OCI-LY7 (cell line): ENCODE measurements at regions not wholly inside any gene's neighbourhood (a gene's known extent, or its start where the extent isn't known, plus 50 kb on each side); places are given as distances from the start of the nearest gene placed in this dataset.

Experiments
- BruUV-seq: library from RNA; stranded (reverse); fragments of 400-500 nt; replicated peaks from 2 replicates; lab custom pipeline; 2021; lab: Mats Ljungman, UMichigan
- CTCF ChIA-PET: fragments of 300-600 bp; sonication (Branson Sonifier 250); formaldehyde crosslinking; loops from one replicate; lab custom pipeline; 2022; ENCODE audit warnings: antibody characterized with exemption; ENCODE audit not compliant: unreplicated experiment; lab: Charles Lee
- POLR2A ChIA-PET: fragments of 300-600 bp; sonication (Branson Sonifier 250); formaldehyde crosslinking; loops from one replicate; lab custom pipeline; 2022; ENCODE audit warnings: antibody characterized with exemption; lab: Charles Lee
- DNase-seq: peaks from one replicate; pipeline ENCODE4 v3.0.0-alpha.2; 2015; ENCODE audit warnings: low spot score
- H2AFZ ChIP-seq: fragments of 200-600 bp; sonication (generic), shearing (Covaris generic); 2 replicates; pipeline ENCODE4 v1.6.1; 2014; ENCODE audit warnings: mild to moderate bottlenecking, antibody characterized with exemption, low read length, moderate library complexity
- H3K27ac ChIP-seq: fragments of 200-600 bp; sonication (generic); 2 replicates; pipeline ENCODE4 v1.5.1; 2014; ENCODE audit warnings: mixed run types, low read depth, mild to moderate bottlenecking, moderate library complexity, low read length, inconsistent platforms; ENCODE audit not compliant: poor library complexity, severe bottlenecking
- H3K36me3 ChIP-seq: fragments of 200-600 bp; sonication (generic); 2 replicates; pipeline ENCODE4 v1.6.1; 2014; ENCODE audit warnings: mild to moderate bottlenecking, antibody characterized with exemption, low read length, moderate library complexity, mixed read lengths; ENCODE audit not compliant: insufficient read depth
- H3K4me1 ChIP-seq: fragments of 200-600 bp; sonication (generic); 2 replicates; pipeline ENCODE4 v1.5.1; 2014; ENCODE audit warnings: mild to moderate bottlenecking, low read length; ENCODE audit not compliant: insufficient read depth, poor library complexity, severe bottlenecking
- H3K4me2 ChIP-seq: fragments of 200-600 bp; sonication (generic); 2 replicates; pipeline ENCODE4 v1.6.1; 2014; ENCODE audit warnings: mild to moderate bottlenecking, low read length
- H3K4me3 ChIP-seq: fragments of 200-600 bp; sonication (generic); 2 replicates; pipeline ENCODE4 v1.5.1; 2014; ENCODE audit warnings: mild to moderate bottlenecking, low read depth, low read length; ENCODE audit not compliant: poor library complexity, severe bottlenecking
- H3K79me2 ChIP-seq: fragments of 200-600 bp; sonication (generic); 2 replicates; pipeline ENCODE4 v1.6.1; 2016; ENCODE audit warnings: low read depth, mild to moderate bottlenecking, low read length, moderate library complexity, mixed read lengths; ENCODE audit not compliant: insufficient read depth
- H3K9me2 ChIP-seq: fragments of 200-600 bp; sonication (generic); 2 replicates; pipeline ENCODE4 v1.6.1; 2016; ENCODE audit warnings: mild to moderate bottlenecking, low read length, mixed read lengths; ENCODE audit not compliant: insufficient read depth
- H3K9me3 ChIP-seq: fragments of 200-600 bp; sonication (generic); 2 replicates; pipeline ENCODE4 v1.6.1; 2014; ENCODE audit warnings: mild to moderate bottlenecking, mixed run types, low read length, mixed read lengths
- H4K20me1 ChIP-seq: fragments of 200-600 bp; sonication (generic); 2 replicates; pipeline ENCODE4 v1.6.1; 2014; ENCODE audit warnings: mild to moderate bottlenecking, antibody characterized with exemption, low read length, moderate library complexity, mixed read lengths; ENCODE audit not compliant: insufficient read depth
- EZH2phosphoT487 ChIP-seq: fragments of 200-600 bp; sonication (generic); IDR thresholded peaks from 2 replicates; pipeline ENCODE4 v1.6.1; 2018; ENCODE audit warnings: low read depth, borderline replicate concordance, mild to moderate bottlenecking, mixed run types, antibody characterized with exemption, low read length, moderate library complexity, mixed read lengths
- intact Hi-C: fragments of 100-400 bp; cut with micrococcal nuclease; formaldehyde crosslinking; loops from one replicate; pipeline ENCODE4 v1.10.0; 2022; ENCODE audit not compliant: unreplicated experiment
- TF ChIP-seq, protein P1 (sequence below): fragments of 200-600 bp; sonication (generic); conservative IDR thresholded peaks from 2 replicates; pipeline ENCODE4 v1.5.1; 2014; ENCODE audit warnings: mild to moderate bottlenecking, antibody characterized with exemption, low read length, moderate library complexity, mixed read lengths

- POLR2A ChIA-PET: no interaction called here
- no peak for DNase-seq
- TF ChIP-seq, protein P1, sequence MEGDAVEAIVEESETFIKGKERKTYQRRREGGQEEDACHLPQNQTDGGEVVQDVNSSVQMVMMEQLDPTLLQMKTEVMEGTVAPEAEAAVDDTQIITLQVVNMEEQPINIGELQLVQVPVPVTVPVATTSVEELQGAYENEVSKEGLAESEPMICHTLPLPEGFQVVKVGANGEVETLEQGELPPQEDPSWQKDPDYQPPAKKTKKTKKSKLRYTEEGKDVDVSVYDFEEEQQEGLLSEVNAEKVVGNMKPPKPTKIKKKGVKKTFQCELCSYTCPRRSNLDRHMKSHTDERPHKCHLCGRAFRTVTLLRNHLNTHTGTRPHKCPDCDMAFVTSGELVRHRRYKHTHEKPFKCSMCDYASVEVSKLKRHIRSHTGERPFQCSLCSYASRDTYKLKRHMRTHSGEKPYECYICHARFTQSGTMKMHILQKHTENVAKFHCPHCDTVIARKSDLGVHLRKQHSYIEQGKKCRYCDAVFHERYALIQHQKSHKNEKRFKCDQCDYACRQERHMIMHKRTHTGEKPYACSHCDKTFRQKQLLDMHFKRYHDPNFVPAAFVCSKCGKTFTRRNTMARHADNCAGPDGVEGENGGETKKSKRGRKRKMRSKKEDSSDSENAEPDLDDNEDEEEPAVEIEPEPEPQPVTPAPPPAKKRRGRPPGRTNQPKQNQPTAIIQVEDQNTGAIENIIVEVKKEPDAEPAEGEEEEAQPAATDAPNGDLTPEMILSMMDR: no peak
- no peak for TF ChIP-seq EZH2phosphoT487
- no peaks in the 10 kb centered on the region for H3K4me1 ChIP-seq
- no peaks in the 10 kb centered on the region for H3K79me2 ChIP-seq
- no peak overlapping the region for H3K27ac ChIP-seq
- H3K4me3 ChIP-seq: no peak overlapping the region
- H3K36me3 ChIP-seq: no peaks in the 10 kb centered on the region
- intact Hi-C loops: no loop called here
- no peaks in the 10 kb centered on the region for H4K20me1 ChIP-seq
- H2AFZ ChIP-seq: no peak overlapping the region
- H3K9me3 ChIP-seq: peaks cover 13% of the 10 kb centered on the region; the same call in 1 of the 2 replicates
- BruUV-seq: no TSS peak
- CTCF ChIA-PET: no interaction called here
- no peaks in the 10 kb centered on the region for H3K9me2 ChIP-seq
- H3K4me2 ChIP-seq: no peak overlapping the region
Observed at GRCh38 chr12:131586269-131586668, 124.6 kb upstream of the SFSWAP start.

GRCh38 chr12:131586761-131587160, 124.1 kb upstream of the SFSWAP start:
- Histone ChIP-seq H3K79me2 (no peaks in the 10 kb centered on the region), H3K4me2 (no peak overlapping the region), H2AFZ (no peak overlapping the region), H3K4me3 (no peak overlapping the region), H3K27ac (no peak overlapping the region), H3K9me2 (no peaks in the 10 kb centered on the region), H3K9me3 (peaks cover 13% of the 10 kb centered on the region; the same call in 1 of the 2 replicates), H3K36me3 (no peaks in the 10 kb centered on the region), H3K4me1 (no peaks in the 10 kb centered on the region), H4K20me1 (no peaks in the 10 kb centered on the region)
- CTCF ChIA-PET: no interaction called here
- intact Hi-C loops: no loop called here
- TF ChIP-seq, protein P1: no peak
- no peak for DNase-seq
- POLR2A ChIA-PET: no interaction called here
- no TSS peak for BruUV-seq

GRCh38 chr12:131587565-131587964, 123.3 kb upstream of the SFSWAP start:
- H3K79me2 ChIP-seq: no peaks in the 10 kb centered on the region
- POLR2A ChIA-PET: no interaction called here
- no peaks in the 10 kb centered on the region for H3K9me2 ChIP-seq
- H3K4me2 ChIP-seq: no peak overlapping the region
- CTCF ChIA-PET: interaction anchor here (0.6 kb wide), 1 partner anchor 1345 kb away, joined by 3 read pairs; no protein-coding TSS in a partner anchor
- no TSS peak for BruUV-seq
- no peaks in the 10 kb centered on the region for H3K4me1 ChIP-seq
- intact Hi-C loops: no loop called here
- no peaks in the 10 kb centered on the region for H3K36me3 ChIP-seq
- peaks cover 13% of the 10 kb centered on the region; the same call in 1 of the 2 replicates for H3K9me3 ChIP-seq
- no peak overlapping the region for H3K4me3 ChIP-seq
- H3K27ac ChIP-seq: no peak overlapping the region
- no peak for DNase-seq
- H2AFZ ChIP-seq: no peak overlapping the region
- H4K20me1 ChIP-seq: no peaks in the 10 kb centered on the region
- no peak for TF ChIP-seq EZH2phosphoT487
- TF ChIP-seq, protein P1: no peak
